DND-41 (cell line): ENCODE measurements at regions not wholly inside any gene's neighbourhood (a gene's known extent, or its start where the extent isn't known, plus 50 kb on each side); places are given as distances from the start of the nearest gene placed in this dataset.

Experiments
- CTCF ChIP-seq: IDR thresholded peaks from 2 replicates; pipeline ENCODE4 v1.5.1; 2012; ENCODE audit warnings: borderline replicate concordance, low read length, moderate library complexity, mild to moderate bottlenecking; ENCODE audit not compliant: poor library complexity, severe bottlenecking; ENCODE audit errors: extremely low read depth
- EZH2 ChIP-seq: IDR thresholded peaks from 3 replicates; pipeline ENCODE4 v1.6.1; 2012; ENCODE audit warnings: borderline replicate concordance, low read depth, mild to moderate bottlenecking, moderate library complexity, low read length, inconsistent platforms; ENCODE audit not compliant: severe bottlenecking

GRCh38 chr6:93120154-93120742 is 299.1 kb downstream of the EPHA7 start:
- no peak for TF ChIP-seq CTCF
- no peak for TF ChIP-seq EZH2
